ENCODE measurements at regions not wholly inside any gene's neighbourhood (a gene's known extent, or its start where the extent isn't known, plus 50 kb on each side); places are given as distances from the start of the nearest gene placed in this dataset.
A peak's percentile ranks its signal among the peaks of the same experiment; 100 is the strongest.

GRCh38 chr18:33517950-33518349 is 60.1 kb upstream of the ASXL3 start:
- DNase-seq, result no peak

GRCh38 chr18:33513027-33513426 is 65.0 kb upstream of the ASXL3 start:
- DNase-seq, result no peak

GRCh38 chr18:33507019-33507418 is 66.5 kb upstream of the CCDC178 start:
- DNase-seq, result no peak

- no peak for DNase-seq
These were observed 65.3 kb upstream of the CCDC178 start for GRCh38 chr18:33505798-33506197.

- DNase-seq, result no peak
These were observed 64.8 kb upstream of the CCDC178 start for GRCh38 chr18:33505297-33505696.

GRCh38 chr18:33495278-33495677 is 54.8 kb upstream of the CCDC178 start:
- peak; percentile 21 for DNase-seq
